GM21367 (cell line): ENCODE measurements at regions not wholly inside any gene's neighbourhood (a gene's known extent, or its start where the extent isn't known, plus 50 kb on each side); places are given as distances from the start of the nearest gene placed in this dataset.

ENCODE experiments used
- ATAC-seq: cut with Tn5 transposase; IDR thresholded peaks from one replicate; pipeline ENCODE4 v1.9.1; 2021; ENCODE audit not compliant: unreplicated experiment

DNA sequence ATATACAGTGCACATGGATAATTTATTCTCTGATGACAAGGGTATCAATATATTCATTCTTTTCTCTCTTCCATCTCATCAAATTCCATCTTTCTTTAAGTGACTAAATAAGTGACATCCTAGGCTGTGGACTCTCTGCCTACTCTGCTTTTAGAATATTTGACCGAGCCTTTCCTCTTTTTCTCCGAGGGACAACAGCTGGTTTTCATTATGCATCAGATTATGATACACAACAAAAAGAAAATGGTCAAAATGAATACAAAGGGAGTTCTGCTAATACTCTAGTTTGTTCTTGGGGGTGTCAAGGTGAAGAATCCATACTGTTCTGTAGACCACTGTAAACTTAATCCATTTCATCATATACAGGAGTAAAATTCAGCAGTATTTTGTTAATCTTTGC is 942.6 kb downstream of the KCNJ2 start:
- ATAC-seq: no peak

DNA sequence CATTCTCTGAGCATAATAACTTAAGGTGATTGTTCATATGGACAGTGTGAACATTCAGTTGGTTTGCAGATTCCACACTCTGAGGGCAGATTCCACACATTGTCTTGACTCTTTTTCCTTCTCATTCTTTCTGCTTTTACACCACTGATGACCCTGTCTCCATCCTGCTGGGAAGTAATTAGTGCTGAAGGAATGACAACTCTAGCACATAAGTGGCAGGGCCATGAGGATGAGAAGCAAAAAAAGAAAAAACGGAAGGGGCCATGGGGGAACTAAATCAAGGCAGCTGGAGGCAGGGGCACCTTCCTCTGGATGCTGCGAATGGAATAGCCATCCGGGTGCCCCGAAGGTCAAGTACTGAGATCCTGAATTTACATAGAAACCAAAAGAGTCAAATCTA is 944.0 kb downstream of the KCNJ2 start:
- no peak for ATAC-seq

DNA sequence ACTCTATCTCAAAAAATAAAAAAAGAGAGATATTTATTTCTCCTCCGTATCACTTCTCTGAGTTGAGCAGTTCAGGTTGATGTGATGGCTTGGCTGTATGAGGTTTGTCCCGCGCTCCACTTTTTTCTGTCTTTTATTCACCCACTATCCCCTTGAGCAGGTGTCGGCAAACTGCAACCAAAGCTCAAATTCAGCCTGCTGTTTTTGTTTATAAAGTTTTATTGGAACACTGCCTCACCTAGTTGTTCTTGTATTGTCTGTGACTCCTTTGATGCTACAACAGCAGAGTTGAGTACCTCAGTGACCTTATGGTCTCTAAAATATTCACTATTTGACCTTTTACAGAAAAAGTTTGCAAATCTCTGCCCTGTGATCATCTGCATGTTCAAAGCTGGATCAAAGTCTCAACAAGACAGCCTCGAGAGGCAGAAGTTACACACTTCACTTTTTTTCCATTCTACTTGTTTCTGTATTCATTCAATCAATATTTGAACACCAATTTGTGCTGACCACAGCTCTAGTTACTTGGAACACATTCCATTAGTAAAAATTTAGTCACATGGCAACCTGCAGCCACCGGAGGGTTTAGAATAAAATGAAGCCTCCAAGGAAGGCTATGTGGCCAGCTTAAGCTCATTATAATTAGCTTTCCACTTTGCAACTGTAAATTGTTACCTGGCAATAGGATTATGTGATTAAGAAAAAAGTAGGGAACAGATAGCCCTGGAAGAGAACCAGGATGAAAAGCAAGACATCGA is 945.8 kb downstream of the KCNJ2 start:
- no peak for ATAC-seq

DNA sequence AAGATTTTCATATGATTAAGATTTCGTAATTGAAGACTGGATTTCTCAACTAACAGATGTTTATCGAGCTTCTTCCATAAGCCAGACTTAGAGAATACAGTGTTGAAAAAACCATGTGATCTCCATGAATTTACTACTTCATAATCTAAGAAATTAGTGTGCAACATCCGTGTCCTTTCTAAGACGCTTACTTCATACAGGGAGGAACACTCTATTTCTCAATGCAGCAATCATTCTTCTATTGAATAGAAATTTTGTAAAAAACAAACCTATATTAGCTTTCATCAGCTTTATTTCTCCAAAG is 946.3 kb downstream of the KCNJ2 start:
- ATAC-seq: no peak

DNA sequence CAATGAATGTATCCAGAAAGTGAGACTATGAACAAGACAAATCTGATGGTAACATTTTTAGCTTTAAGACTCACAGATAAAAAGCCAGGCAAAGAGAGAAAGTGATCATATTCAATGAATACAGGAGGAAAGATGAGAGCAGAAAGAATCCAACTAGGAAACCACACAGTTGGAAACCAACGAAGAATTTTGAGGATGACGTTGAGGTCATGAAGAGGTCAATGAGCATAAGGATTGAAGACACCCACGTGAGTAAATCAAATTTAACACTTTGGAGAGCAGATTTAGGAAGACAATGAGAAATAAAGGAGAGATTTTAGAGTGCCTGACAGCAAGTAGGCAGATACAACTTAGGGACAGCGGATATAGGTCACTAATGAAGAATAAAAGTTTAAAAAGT is 948.1 kb downstream of the KCNJ2 start:
- no peak for ATAC-seq

DNA sequence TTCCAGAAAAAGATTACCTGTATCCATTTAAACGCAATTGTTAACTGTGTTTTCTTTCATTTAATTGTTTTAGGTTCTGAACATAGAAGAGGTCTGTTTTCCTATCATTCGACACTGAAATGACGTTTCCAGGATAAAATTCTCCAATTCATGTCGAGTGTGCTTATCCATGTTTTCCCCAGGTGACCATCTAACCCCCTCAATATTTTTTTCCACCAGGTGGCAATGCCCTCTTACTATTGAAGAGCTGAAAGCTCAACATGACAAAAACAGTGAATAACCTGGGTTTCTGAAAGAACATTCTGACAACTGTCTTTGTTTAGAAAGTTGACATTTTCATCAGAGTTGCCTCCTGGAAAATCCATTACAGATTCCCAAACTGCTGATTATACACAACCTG is 948.7 kb downstream of the KCNJ2 start:
- no peak for ATAC-seq

DNA sequence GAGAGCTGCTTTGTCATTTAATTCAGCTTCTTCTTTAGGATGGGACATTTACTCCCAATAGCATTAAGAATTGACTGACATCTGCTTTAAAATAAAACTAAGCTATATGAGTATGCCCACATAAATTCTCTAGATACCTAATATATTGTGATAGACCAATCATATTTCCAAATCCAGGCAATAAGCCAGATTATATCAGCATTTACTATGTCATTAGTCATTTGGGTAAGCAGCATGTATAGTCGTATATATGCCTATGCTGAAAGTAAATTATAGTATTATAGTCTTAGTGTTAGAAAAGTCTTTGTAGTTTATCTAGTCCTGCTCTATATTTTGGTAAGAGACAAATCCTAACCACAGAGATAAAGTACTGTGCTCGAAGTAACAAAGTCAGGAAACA is 958.1 kb downstream of the KCNJ2 start:
- no peak for ATAC-seq

DNA sequence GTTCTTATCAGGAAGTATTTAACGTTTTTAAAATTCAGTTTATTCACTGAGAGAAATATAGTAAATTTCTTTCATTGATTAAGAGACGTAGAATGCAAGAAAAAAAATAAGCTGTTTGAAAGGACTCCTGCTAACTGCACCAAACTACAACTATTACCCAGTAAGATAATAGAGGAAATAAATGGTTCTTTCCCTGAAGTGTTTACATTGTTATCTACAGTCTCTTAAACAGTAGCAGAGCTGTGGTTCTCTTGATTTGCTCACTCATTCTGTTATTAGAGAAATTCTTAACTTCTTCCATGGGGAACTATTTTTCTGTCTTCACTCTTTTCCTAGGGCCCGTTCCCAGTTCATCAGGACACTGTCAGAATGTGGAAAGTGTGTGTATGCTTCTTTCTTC is 973.0 kb downstream of the KCNJ2 start:
- ATAC-seq: no peak

DNA sequence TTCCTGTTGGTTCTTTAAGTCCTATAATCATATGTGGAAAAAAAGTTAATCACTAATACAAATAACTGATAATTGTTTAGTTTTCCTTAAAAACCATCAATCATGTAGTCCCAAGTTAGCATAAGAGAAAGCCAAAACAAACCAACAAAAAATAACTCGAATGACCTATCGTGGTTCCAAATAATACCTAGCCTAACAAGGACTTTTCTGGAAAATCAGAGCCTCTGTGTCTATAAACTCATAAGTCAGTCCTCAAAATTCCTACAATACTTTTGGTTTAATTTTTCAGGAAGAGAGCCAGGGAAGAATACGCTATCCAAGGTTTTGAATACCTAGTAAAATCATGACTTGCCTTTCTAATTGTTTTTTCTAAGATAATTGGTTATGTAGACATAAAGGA is 975.3 kb upstream of the SOX9 start:
- no peak for ATAC-seq

DNA sequence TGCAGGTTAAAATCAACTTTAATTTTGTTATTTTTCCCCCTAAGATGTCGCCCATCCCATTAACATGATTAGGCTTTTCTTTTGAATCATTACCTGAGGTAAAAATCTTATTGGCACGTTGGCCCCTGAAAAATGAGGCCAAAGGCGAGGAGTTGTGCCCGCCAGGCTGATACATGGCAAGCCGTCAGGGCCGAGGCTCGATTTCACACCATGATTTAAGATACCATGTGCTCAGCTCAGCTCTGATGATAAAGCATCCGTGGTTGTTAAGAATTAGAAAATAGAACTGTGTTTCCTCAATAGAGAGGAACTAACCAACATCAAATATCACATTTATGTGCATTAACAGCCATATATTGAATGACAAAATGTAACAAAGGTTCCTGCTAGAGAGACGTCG is 972.9 kb upstream of the SOX9 start:
- ATAC-seq: no peak

DNA sequence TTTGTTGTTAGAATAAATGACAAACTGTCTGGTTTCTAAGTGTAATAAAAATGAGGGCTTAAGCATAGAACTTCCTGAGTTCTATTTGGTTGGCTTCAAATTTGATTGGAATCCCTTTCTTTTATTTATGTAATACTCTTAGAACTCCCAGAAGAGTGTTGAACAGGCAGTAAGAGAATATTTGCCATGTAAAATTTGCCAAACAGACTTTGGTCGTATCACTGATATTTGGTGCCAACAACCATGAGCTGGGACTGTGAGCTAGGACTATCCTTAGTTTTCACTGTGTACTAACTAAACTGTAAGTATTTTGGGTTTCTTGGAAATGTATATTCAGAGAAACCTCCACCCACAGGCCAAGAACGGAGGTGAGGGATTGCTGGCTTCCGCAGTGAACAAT is 971.2 kb upstream of the SOX9 start:
- ATAC-seq: no peak

DNA sequence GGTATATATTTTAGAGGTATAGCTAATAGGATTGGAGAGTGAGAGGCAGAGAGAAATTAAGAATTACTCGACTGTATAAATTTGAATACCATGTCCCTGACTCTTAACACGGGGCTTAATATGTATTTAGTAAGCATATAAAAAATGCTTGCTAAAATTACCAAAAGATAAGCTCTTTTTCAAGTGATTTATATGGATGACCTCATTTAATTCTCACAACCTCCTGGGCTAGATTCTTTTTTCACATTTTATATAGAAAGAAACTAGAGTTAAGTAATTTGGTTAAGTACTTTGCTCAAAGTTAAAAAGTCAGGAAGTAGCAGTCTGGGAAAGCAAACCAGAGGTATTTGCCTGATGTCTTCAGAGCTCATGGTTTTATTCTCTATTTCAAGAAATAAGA is 963.5 kb upstream of the SOX9 start:
- ATAC-seq: no peak

DNA sequence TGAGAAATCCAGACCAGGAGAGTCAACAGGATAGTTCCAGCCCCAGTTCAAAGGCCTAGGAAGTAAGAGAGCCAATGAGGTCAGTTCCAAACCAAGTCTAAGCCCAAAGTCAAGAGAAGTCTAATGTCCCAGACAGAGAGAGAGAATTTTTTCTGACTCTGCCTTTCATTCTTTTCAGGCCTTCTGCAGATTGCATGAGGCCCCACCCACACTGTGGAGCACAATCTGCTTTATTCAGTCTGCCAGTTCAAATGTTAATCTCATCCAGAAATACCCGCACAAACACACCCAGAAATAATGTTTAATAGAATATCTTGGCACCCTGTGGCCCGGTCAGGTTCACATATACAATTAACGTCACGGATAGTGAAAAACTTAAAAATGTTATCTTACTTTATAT is 962.4 kb upstream of the SOX9 start:
- ATAC-seq: no peak

DNA sequence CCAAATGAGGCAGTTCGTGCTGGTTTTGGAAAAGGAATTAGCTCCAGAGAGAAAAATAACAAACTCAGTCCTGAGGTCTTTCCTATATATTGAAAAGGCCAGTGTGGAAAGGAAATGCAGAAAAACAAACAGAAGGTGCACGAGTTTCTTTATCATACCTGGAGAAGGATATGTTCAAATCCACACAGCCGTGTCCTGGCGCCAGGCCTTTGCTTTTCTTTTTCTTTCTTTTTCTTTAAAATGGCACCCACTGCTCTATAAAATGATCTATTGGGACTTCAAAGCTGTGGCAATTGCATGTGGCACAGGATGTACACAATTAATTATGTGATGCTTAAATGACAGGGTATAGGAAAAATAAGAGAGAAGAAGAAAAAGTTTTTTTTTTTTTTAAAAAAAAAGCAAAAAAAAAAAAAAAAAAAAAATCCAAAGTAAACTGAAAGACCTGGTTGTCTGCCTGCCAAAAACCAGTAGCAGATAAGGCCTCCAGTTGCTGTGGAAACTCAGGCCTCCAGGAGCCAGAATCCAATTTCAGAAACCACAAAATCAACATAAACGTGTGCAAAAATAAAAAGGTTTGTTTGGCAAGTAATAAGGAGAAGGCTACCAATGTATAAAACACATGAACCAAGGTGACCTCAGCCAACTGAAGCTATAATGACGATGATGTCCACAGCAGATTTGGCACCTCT is 957.6 kb upstream of the SOX9 start:
- no peak for ATAC-seq

DNA sequence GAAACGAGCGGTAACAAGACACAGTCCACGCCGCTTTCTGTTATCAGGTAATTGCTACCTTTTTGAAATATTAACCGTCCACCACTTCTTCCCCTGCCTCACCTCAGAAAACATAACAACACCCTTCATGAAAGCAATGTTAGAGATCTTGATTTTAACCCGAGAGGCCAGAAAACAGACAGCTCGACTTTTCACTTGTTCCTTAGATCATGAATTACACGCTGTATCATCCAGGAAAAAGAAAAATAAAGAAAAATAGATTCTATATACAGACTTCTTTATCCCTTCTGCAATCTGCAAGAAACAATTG is 957.1 kb upstream of the SOX9 start:
- ATAC-seq: no peak

DNA sequence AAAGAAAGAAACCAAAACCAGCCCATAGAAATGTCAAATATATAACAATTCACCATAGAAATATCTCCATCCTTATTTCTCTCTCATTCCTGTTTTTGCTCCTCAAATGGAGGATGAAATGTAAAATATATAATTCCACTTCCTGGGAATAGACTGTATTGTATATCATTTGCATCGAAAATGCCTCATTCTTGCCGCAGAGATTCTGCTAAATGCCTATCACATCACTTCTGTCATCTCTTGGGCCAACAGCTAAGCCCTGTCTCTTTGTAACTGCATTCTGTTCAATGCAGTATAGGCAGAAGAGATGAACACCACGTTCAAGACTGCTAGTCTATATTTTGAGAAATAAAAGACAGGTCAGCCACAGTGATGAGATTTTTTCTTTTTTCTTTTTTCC is 956.3 kb upstream of the SOX9 start:
- no peak for ATAC-seq

DNA sequence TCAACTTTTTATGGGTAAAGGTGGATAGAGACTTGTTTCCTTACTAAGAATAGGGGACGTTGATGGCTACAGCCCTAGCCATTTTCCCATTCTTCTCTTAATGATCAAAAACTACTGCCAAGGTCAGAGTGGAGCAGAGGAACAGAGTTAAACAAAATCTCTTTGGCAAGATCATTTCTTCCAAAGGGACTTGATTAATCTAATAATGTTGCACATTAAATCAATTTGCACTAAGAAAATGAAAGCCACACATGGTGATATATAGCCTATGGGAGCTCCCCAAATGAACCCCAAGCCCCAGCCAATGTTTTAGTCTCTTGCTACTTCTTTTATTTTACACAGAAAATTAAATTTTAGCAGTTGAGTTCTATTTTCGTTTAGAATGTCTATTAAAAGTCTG is 954.5 kb upstream of the SOX9 start:
- ATAC-seq: no peak

DNA sequence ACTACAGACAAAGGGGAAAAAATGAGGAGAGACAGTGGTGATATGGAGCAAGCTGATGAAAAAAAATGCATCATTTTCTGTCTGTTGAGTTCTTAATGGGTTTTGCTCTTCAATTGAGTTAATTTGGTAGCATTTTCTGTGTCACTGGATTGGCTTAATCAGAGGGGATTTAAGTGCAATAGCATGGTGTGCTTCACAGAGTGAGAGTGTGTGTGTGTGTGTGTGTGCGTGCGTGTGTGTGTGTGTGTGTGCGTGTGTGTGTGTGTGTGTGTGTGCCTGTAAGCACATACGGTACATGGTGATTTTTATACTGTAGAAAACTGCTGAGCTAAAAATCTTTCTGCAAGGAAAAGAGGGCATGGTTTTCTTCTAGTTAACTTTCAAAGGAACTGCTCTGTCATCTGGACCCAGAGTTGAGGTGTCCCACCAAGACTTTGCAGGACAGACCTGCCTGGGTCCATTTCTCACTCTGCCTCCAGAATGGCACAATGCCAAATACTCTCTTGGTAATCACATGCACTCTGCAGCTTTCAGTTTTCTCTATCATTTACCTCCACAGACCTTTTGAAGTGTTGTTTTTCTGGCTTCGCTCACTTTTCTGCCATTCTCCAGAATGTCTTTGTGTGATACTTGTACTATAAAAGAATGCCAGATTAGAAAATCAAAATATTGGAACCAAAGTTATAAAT is 952.6 kb upstream of the SOX9 start:
- no peak for ATAC-seq

DNA sequence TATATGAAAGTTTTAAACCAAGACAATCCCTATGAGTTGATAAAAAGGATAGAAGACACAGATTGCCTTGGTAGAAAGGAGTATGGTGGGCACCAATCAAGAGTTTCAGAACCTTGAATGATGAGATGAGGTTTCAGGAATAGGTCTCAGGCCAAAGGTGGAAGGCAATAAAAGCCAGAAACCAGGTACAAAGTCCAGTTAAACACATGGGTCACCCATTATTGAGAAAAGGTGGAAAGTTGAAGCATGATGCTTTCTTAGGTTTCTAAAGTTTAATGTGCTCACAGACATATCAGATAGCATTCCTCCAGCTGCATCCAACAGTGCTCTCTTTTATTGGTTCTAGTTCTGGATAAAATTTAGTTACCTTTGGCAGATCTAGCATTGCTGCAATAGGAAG is 950.8 kb upstream of the SOX9 start:
- ATAC-seq: no peak

DNA sequence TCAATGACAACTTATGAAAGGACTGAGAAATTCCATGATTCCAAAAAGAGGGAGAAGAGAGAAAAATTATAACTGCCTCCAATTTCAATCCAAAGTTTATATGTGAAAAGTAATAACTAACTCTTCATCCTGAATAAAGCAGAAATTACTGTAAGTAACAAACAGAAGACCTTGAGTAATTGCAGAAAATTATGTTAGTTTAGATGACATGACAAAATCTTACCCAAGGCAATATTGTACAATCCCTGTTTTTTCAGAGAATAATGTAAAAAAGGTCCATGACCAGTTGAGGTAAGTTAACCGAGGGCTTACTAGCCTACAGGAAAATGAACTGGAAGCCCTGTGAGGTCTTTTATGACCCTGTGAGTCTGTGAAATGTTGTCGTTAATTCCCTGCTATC is 949.5 kb upstream of the SOX9 start:
- ATAC-seq: no peak

DNA sequence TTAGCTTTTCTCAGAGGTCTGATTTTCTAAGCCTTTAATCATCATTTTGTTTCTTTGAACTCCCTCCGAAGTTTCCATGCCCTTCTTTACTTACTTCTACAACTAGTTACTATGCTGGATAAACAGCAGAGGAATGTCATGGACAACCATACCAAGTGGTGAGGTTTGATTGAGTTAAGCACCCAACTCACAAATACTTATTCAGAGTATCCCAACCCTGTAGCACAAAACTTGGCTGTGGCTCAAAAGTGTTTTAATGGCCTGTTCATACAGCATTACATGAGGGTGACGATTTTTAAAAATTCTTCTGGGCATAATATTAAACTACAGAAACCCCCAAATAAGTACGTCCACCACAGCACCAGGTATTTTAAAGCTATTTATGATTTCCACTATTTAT is 946.8 kb upstream of the SOX9 start:
- ATAC-seq: no peak

DNA sequence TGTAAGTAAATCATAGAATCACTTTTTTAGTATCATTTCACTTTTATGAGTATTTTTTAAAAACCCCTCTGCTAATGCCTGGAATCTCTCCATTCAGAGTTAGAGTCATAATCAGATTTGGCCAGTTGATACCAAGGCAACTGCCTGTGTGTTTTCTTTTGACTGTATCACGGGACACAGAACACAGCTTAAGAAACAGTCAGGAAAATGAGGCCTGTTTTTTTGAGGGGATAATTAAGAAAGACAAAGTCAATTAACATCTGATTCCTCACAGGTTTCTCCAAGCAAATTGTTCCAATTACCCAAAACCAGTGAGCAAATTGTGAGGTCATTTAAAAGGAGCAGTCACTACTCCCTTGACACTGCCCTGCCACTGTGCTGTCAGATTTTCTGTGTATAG is 944.5 kb upstream of the SOX9 start:
- ATAC-seq: no peak

DNA sequence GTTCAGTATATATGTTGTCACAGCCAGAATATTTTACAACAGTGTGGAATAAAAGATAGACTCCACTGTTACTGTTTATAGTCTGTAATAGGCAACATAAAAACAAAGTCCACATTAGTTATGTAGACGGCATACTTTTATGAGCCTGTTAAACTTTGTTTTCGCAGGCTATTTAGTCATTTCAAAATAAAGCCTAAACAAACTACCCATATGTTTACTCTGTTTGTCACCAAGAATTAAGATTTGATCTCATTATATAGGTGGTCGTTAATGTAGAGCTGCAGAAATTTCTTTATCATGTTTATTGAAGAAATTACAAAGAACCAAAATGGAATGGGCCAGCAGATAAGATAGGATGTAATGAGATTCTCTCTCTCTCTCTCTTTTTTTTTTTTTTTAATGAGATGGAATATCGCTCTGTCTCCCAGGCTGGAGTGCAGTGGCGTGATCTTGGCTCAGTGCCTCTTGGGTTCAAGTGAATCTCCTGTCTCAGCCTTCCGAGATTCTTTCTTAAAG is 943.8 kb upstream of the SOX9 start:
- no peak for ATAC-seq
